ENCODE measurements at regions not wholly inside any gene's neighbourhood (a gene's known extent, or its start where the extent isn't known, plus 50 kb on each side); places are given as distances from the start of the nearest gene placed in this dataset.
A peak's percentile ranks its signal among the peaks of the same experiment; 100 is the strongest.

GRCh38 chr6:37561361-37561760, 61.7 kb upstream of the CCDC167 start:
- no peaks in the 10 kb centered on the region for H3K36me3 ChIP-seq (ENCODE audit: insufficient read depth, low read length)
- no peaks in the 10 kb centered on the region for H3K79me2 ChIP-seq (ENCODE audit: insufficient read depth, low read depth, low read length)
- DNase-seq (ENCODE audit: low spot score), result no peak
- no peaks in the 10 kb centered on the region for H3K9me3 ChIP-seq (ENCODE audit: low read length)
- no peak for TF ChIP-seq EZH2phosphoT487 (IDR thresholded peaks at IDR 0.05; ENCODE audit: borderline replicate concordance, low read depth, low read length)
- no peak for TF ChIP-seq CTCF (conservative IDR thresholded peaks at IDR 0.05; ENCODE audit: low read length)
- H3K4me2 ChIP-seq (ENCODE audit: low read length), result peak overlapping the region; percentile 62; the same call in 1 of the 2 replicates
- intact Hi-C loops (cut with micrococcal nuclease; ENCODE audit: unreplicated experiment), result no loop called here
- CTCF ChIA-PET (ENCODE audit: unreplicated experiment), result interaction anchor here (1.3 kb wide), 1 partner anchor 14 kb away, joined by 3 read pairs; no protein-coding TSS in a partner anchor
- no TSS peak for BruUV-seq (replicated peaks)
- peak overlapping the region; percentile 73 for H3K27ac ChIP-seq (ENCODE audit: low read depth, low read length, poor library complexity, severe bottlenecking)
- no peak overlapping the region for H3K4me3 ChIP-seq (ENCODE audit: low read depth, low read length, poor library complexity, severe bottlenecking)
- peaks cover 54% of the 10 kb centered on the region for H3K4me1 ChIP-seq (ENCODE audit: insufficient read depth, low read length, poor library complexity, severe bottlenecking)
- H3K9me2 ChIP-seq (ENCODE audit: insufficient read depth, low read length), result no peaks in the 10 kb centered on the region
- POLR2A ChIA-PET, result no interaction called here
- no peaks in the 10 kb centered on the region for H4K20me1 ChIP-seq (ENCODE audit: insufficient read depth, low read length)
- no peak overlapping the region for H2AFZ ChIP-seq (ENCODE audit: low read length)

- no peak overlapping the region for H3K27ac ChIP-seq (ENCODE audit: low read depth, low read length, poor library complexity, severe bottlenecking)
- no peak overlapping the region for H3K4me3 ChIP-seq (ENCODE audit: low read depth, low read length, poor library complexity, severe bottlenecking)
- no peaks in the 10 kb centered on the region for H3K79me2 ChIP-seq (ENCODE audit: insufficient read depth, low read depth, low read length)
- ChIA-PET POLR2A (no interaction called here), CTCF (ENCODE audit: unreplicated experiment) (interaction anchor here (1.3 kb wide), 1 partner anchor 13 kb away, joined by 3 read pairs; no protein-coding TSS in a partner anchor)
- no peaks in the 10 kb centered on the region for H4K20me1 ChIP-seq (ENCODE audit: insufficient read depth, low read length)
- no peaks in the 10 kb centered on the region for H3K9me2 ChIP-seq (ENCODE audit: insufficient read depth, low read length)
- H2AFZ ChIP-seq (ENCODE audit: low read length), result no peak overlapping the region
- BruUV-seq (replicated peaks), result no TSS peak
- no peak overlapping the region for H3K4me2 ChIP-seq (ENCODE audit: low read length)
- peaks cover 58% of the 10 kb centered on the region for H3K4me1 ChIP-seq (ENCODE audit: insufficient read depth, low read length, poor library complexity, severe bottlenecking)
- DNase-seq (ENCODE audit: low spot score), result no peak
- H3K9me3 ChIP-seq (ENCODE audit: low read length), result no peaks in the 10 kb centered on the region
- TF ChIP-seq CTCF (conservative IDR thresholded peaks at IDR 0.05; ENCODE audit: low read length) (no peak), EZH2phosphoT487 (IDR thresholded peaks at IDR 0.05; ENCODE audit: borderline replicate concordance, low read depth, low read length) (no peak)
- H3K36me3 ChIP-seq (ENCODE audit: insufficient read depth, low read length), result no peaks in the 10 kb centered on the region
- intact Hi-C loops (cut with micrococcal nuclease; ENCODE audit: unreplicated experiment), result no loop called here
Observed at GRCh38 chr6:37560737-37561103, 61.0 kb upstream of the CCDC167 start.

- Histone ChIP-seq H3K9me2 (ENCODE audit: insufficient read depth, low read length) (no peaks in the 10 kb centered on the region), H3K27ac (ENCODE audit: low read depth, low read length, poor library complexity, severe bottlenecking) (no peak overlapping the region), H3K79me2 (ENCODE audit: insufficient read depth, low read depth, low read length) (no peaks in the 10 kb centered on the region), H3K4me3 (ENCODE audit: low read depth, low read length, poor library complexity, severe bottlenecking) (no peak overlapping the region), H3K9me3 (ENCODE audit: low read length) (no peaks in the 10 kb centered on the region), H3K4me1 (ENCODE audit: insufficient read depth, low read length, poor library complexity, severe bottlenecking) (peaks cover 70% of the 10 kb centered on the region), H2AFZ (ENCODE audit: low read length) (no peak overlapping the region), H3K4me2 (ENCODE audit: low read length) (peak overlapping the region; percentile 12), H4K20me1 (ENCODE audit: insufficient read depth, low read length) (no peaks in the 10 kb centered on the region), H3K36me3 (ENCODE audit: insufficient read depth, low read length) (no peaks in the 10 kb centered on the region)
- TF ChIP-seq EZH2phosphoT487 (IDR thresholded peaks at IDR 0.05; ENCODE audit: borderline replicate concordance, low read depth, low read length) (no peak), CTCF (conservative IDR thresholded peaks at IDR 0.05; ENCODE audit: low read length) (no peak)
- intact Hi-C loops (cut with micrococcal nuclease; ENCODE audit: unreplicated experiment), result no loop called here
- ChIA-PET CTCF (ENCODE audit: unreplicated experiment) (interaction anchor here (1.1 kb wide), 1 partner anchor 10 kb away, joined by 6 read pairs; no protein-coding TSS in a partner anchor), POLR2A (interaction anchor here (1.1 kb wide), 1 partner anchor 10 kb away, joined by 4 read pairs; no protein-coding TSS in a partner anchor)
- DNase-seq (ENCODE audit: low spot score), result no peak
- no TSS peak for BruUV-seq (replicated peaks)
Observed at GRCh38 chr6:37559501-37559900, 59.8 kb upstream of the CCDC167 start.

Data from OCI-LY7 (cell line).